ENCODE measurements at regions not wholly inside any gene's neighbourhood (a gene's known extent, or its start where the extent isn't known, plus 50 kb on each side); places are given as distances from the start of the nearest gene placed in this dataset.

- Histone ChIP-seq H3K9me3 (ENCODE audit: control insufficient read depth in 1 of 2, insufficient read depth in 1 of 2, low read depth in 1 of 2, low read length in 2 of 2) (no peaks in the 10 kb centered on the region), H3K9ac (ENCODE audit: low read length) (no peak overlapping the region), H4K20me1 (ENCODE audit: insufficient read depth) (no peaks in the 10 kb centered on the region), H3K27me3 (ENCODE audit: insufficient read depth, low read length) (no peaks in the 10 kb centered on the region), H3K4me2 (ENCODE audit: low read length) (no peak overlapping the region), H3K4me1 (ENCODE audit: control insufficient read depth in 1 of 2, insufficient read depth in 2 of 2, low read length in 2 of 2) (peaks cover 8 to 13% of the 10 kb centered on the region in 2 experiments), H2AFZ (ENCODE audit: low read depth, low read length, poor library complexity, severe bottlenecking) (no peak overlapping the region), H3K27ac (ENCODE audit: low read depth, low read length) (no peak overlapping the region), H3K9me2 (ENCODE audit: insufficient read depth) (no peaks in the 10 kb centered on the region), H3K36me3 (ENCODE audit: control insufficient read depth in 1 of 2, insufficient read depth in 2 of 2, low read length in 2 of 2) (no peaks in the 10 kb centered on the region), H3K4me3 (replicated peaks in 1 of 2; ENCODE audit: low read depth in 1 of 2, low read length in 2 of 2) (no peak overlapping the region), H3K79me2 (ENCODE audit: insufficient read depth, low read length) (no peaks in the 10 kb centered on the region)
- ChIA-PET CTCF (no interaction called here), RAD21 (ENCODE audit: low non-redundant PET in 1 of 2, low total read pairs in 2 of 2, uncharacterized antibody in 2 of 2, unreplicated experiment in 2 of 2) (no interaction called here), POLR2A (no interaction called here)
- DNase-seq (ENCODE audit: low read depth, low spot score) (no peak), ATAC-seq (no peak)
- no TSS peak for BruUV-seq (replicated peaks)
- no peak for TF ChIP-seq ELF1 (IDR thresholded peaks at IDR 0.05; ENCODE audit: borderline replicate concordance, low read depth)
- TF ChIP-seq CEBPB (IDR thresholded peaks at IDR 0.05; ENCODE audit: low read depth): no peak
- TF ChIP-seq EZH2 (IDR thresholded peaks at IDR 0.05): no peak
- no peak for TF ChIP-seq ATF3 (IDR thresholded peaks at IDR 0.05)
- no peak for TF ChIP-seq FOSL1 (IDR thresholded peaks at IDR 0.05; ENCODE audit: low read depth)
- no peak for TF ChIP-seq REST (IDR thresholded peaks at IDR 0.05; ENCODE audit: low read depth)
- TF ChIP-seq ZBTB33 (IDR thresholded peaks at IDR 0.05; ENCODE audit: extremely low read depth, insufficient replicate concordance, low read length): no peak
- TF ChIP-seq ZNF274 (IDR thresholded peaks at IDR 0.05; ENCODE audit: low read depth, low read length): no peak
- no peak for TF ChIP-seq POLR2A (IDR thresholded peaks at IDR 0.05; ENCODE audit: borderline replicate concordance, extremely low read depth, insufficient read depth, insufficient read length)
- TF ChIP-seq MAX (IDR thresholded peaks at IDR 0.05): no peak
- no peak for TF ChIP-seq CBX3 (IDR thresholded peaks at IDR 0.05; ENCODE audit: low read depth)
- intact Hi-C loops (cut with micrococcal nuclease): no loop called here
Measured at GRCh38 chr1:235023711-235024439, 104.8 kb downstream of the TOMM20 start.
